ENCODE measurements at regions not wholly inside any gene's neighbourhood (a gene's known extent, or its start where the extent isn't known, plus 50 kb on each side); places are given as distances from the start of the nearest gene placed in this dataset.

DNA sequence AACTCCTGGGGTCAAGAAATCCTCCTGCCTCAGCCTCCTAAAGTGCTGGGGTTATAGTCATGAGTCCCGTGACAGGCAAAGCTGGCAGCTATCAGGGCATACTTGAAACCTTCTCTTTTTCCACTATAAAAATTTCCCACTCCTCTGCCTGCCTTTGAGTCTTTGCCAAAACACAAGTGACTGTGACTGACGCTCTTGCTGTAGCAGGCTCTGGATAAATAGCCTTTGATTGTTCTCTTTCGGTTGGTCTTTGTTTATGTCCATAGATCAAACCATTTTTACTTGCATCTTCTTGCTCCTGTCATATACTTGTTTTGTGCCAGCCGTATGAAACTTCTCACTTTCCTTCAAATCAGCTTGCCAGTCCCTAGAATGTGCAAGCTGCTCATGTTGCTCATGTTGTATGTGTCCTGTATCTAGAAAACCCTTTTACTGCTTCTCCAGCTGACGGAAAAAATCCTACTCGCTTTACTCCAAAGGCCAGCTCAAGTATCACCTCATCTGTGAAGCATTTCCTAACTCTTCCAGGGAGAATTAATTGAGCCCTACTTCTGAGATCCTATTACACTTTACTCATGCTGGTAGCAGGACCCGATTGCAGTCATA lies 73.1 kb downstream of the RESF1 start:
- no peak for DNase-seq (ENCODE audit: low read depth)
- no peak overlapping the region for H3K4me3 ChIP-seq (ENCODE audit: low read depth, low read length)
- no peak for TF ChIP-seq CTCF (IDR thresholded peaks at IDR 0.05; ENCODE audit: low read depth, low read length, missing control alignments)

DNA sequence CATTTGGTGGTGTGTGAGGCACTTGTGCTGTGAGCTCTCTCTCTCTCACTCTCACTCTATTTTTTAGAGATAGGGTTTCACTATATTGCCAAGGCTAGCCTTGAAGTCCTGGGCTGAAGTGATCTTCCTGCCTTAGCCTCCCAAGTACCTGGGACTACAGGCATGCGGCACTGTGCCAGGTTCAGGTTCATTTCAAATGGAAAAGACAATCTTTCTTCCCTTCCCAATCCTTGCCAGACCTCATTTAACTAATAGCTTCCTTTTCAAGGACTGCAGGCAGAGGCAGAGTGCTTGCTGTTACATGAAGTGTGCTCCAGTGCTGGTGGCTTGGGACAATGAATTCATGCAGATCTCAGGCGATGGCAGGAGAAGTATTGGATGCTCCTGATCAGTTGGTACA lies 73.2 kb upstream of the BICD1 start:
- DNase-seq (ENCODE audit: low read depth) = no peak
- TF ChIP-seq CTCF (IDR thresholded peaks at IDR 0.05; ENCODE audit: low read depth, low read length, missing control alignments) = no peak
- H3K4me3 ChIP-seq (ENCODE audit: low read depth, low read length) = no peak overlapping the region

GRCh38 chr12:32034045-32034444 lies 72.6 kb upstream of the BICD1 start:
- H3K4me3 ChIP-seq (ENCODE audit: low read depth, low read length) = no peak overlapping the region
- no peak for DNase-seq (ENCODE audit: low read depth)
- no peak for TF ChIP-seq CTCF (IDR thresholded peaks at IDR 0.05; ENCODE audit: low read depth, low read length, missing control alignments)

GRCh38 chr12:32036477-32037263 lies 70.0 kb upstream of the BICD1 start:
- no peak for DNase-seq (ENCODE audit: low read depth)

DNA sequence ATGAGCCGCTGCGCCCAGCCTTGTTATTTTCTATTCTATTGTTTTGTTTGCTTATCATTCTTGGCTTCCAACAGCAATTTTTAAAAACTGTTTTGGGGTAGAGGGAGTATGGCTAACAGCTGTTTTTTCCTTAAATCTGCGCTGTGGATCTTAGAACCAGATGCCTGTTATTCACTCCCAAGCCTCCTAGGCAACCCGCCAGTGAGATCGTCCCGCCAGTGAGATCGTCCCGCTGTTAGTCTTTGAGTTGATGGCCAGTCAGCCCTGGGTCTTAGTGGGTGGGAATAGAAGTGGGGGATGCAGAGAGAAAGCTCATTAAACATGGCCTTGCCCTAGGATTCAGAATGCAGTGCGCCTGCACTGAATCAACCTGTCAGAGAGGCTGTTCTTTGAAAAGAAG lies 67.3 kb upstream of the BICD1 start:
- no peak for TF ChIP-seq CTCF (IDR thresholded peaks at IDR 0.05; ENCODE audit: low read depth, low read length, missing control alignments)
- no peak for DNase-seq (ENCODE audit: low read depth)
- H3K4me3 ChIP-seq (ENCODE audit: low read depth, low read length) = no peak overlapping the region

More at GRCh38 chr12:32036477-32037263, 70.0 kb upstream of the BICD1 start:
- no peak overlapping the region for H3K4me3 ChIP-seq (ENCODE audit: low read depth, low read length)
- TF ChIP-seq CTCF (IDR thresholded peaks at IDR 0.05; ENCODE audit: low read depth, low read length, missing control alignments) = no peak

- no peak for DNase-seq (ENCODE audit: low read depth)
- no peak for TF ChIP-seq CTCF (IDR thresholded peaks at IDR 0.05; ENCODE audit: low read depth, low read length, missing control alignments)
- no peak overlapping the region for H3K4me3 ChIP-seq (ENCODE audit: low read depth, low read length)
Observed at GRCh38 chr12:32039917-32040575, 66.6 kb upstream of the BICD1 start.

Measured in GM12864 (cell line).